Lung (tissue), 11 donors: ENCODE measurements at regions not wholly inside any gene's neighbourhood (a gene's known extent, or its start where the extent isn't known, plus 50 kb on each side); places are given as distances from the start of the nearest gene placed in this dataset.

Experiments
- ATAC-seq: fragments of 200-7000 bp; cut with Tn5 transposase; one replicate; pipeline ENCODE4 v1.9.1; 2020; ENCODE audit warnings: moderate number of reproducible peaks; ENCODE audit not compliant: insufficient read depth, low FRiP score
- DNase-seq, 3 donors: peaks; one replicate each; pipeline ENCODE4 v3.0.0-alpha.2; 2013 to 2017
- H3K27ac ChIP-seq, 2 donors: one replicate each; pipeline ENCODE4 v1.5.1; 2013; ENCODE audit warnings: mild to moderate bottlenecking in 2 of 2, moderate library complexity in 2 of 2, control low read depth in 1 of 2, inconsistent platforms in 1 of 2, low read depth in 1 of 2, low read length in 1 of 2
- H3K27me3 ChIP-seq, 3 donors: one replicate each; pipeline ENCODE4 v1.5.1; 2013; ENCODE audit warnings: low read length in 2 of 3; ENCODE audit not compliant: control insufficient read depth in 3 of 3, insufficient read depth in 3 of 3
- H3K36me3 ChIP-seq, 4 donors: one replicate each; pipeline ENCODE4 v1.5.1; 2013; ENCODE audit warnings: low read length in 4 of 4, mild to moderate bottlenecking in 1 of 4, moderate library complexity in 1 of 4; ENCODE audit not compliant: control insufficient read depth in 4 of 4, insufficient read depth in 4 of 4
- H3K4me1 ChIP-seq, 5 donors: one replicate each; pipeline ENCODE4 v1.5.1; 2013; ENCODE audit warnings: low read length in 5 of 5, mild to moderate bottlenecking in 2 of 5, moderate library complexity in 1 of 5; ENCODE audit not compliant: control insufficient read depth in 5 of 5, insufficient read depth in 5 of 5
- H3K4me3 ChIP-seq: one replicate; pipeline ENCODE4 v1.5.1; 2013; ENCODE audit warnings: mild to moderate bottlenecking, control low read depth, moderate library complexity
- H3K9ac ChIP-seq, 2 donors: one replicate each; pipeline ENCODE4 v1.5.1; 2013; ENCODE audit warnings: low read length in 2 of 2, control low read depth in 1 of 2; ENCODE audit not compliant: insufficient read depth in 1 of 2
- H3K9me3 ChIP-seq, 4 donors: one replicate each; pipeline ENCODE4 v1.5.1; 2013; ENCODE audit warnings: low read length in 3 of 4, mild to moderate bottlenecking in 1 of 4, moderate library complexity in 1 of 4; ENCODE audit not compliant: control insufficient read depth in 4 of 4, insufficient read depth in 3 of 4
- CTCF ChIP-seq: IDR thresholded peaks from 2 replicates; pipeline ENCODE4 v1.5.1; 2012; ENCODE audit warnings: mild to moderate bottlenecking; ENCODE audit errors: control extremely low read depth, extremely low read depth
- WGBS, 2 donors: extraction: QIAGEN DNeasy Blood & Tissue Kit; methylation state at CpG; one replicate each; pipeline ENCODE4 v1.1.7; 2013; 5-methylcytosine and 5-hydroxymethylcytosine counted together
- donor health status: control.
- donor health status: control.
- donor health status: Bipolar disorder and iron deficiency.
- donor health status: healthy.
- donor health status: DM: yes; HTN: yes; CAD: no.

GRCh38 chr5:62720031-62720441 lies 141.4 kb downstream of the LRRC70 start:
- WGBS, 2 donors = 18 to 30% methylated on average over 7 of the region's 7 CpGs
- H3K27ac ChIP-seq = no peak overlapping the region
- no peak for ATAC-seq
- H3K27me3 ChIP-seq = no peaks in the 10 kb centered on the region
- DNase-seq = peak; percentile 39 to 76 (median 49)
- H3K36me3 ChIP-seq = no peaks in the 10 kb centered on the region
- H3K9ac ChIP-seq = no peak overlapping the region
- no peak for TF ChIP-seq CTCF
- H3K4me3 ChIP-seq = no peak overlapping the region
- H3K4me1 ChIP-seq = peaks cover 0 to 12% (median 4%) of the 10 kb centered on the region in 5 donors
- H3K9me3 ChIP-seq = no peaks in the 10 kb centered on the region

GRCh38 chr5:62719061-62719720 lies 140.6 kb downstream of the LRRC70 start:
- Histone ChIP-seq H3K27me3 (no peaks in the 10 kb centered on the region), H3K9ac (no peak overlapping the region), H3K27ac (no peak overlapping the region), H3K9me3 (no peaks in the 10 kb centered on the region), H3K4me1 (peaks cover 0 to 18% (median 6%) of the 10 kb centered on the region in 5 donors), H3K36me3 (no peaks in the 10 kb centered on the region), H3K4me3 (no peak overlapping the region)
- TF ChIP-seq CTCF = no peak
- 80 to 86% methylated on average over 9 of the region's 9 CpGs for WGBS, 2 donors
- DNase-seq = no peak
- ATAC-seq = no peak

GRCh38 chr5:62718324-62718723 lies 139.7 kb downstream of the LRRC70 start:
- WGBS, 2 donors = 85 to 87% methylated on average over 2 of the region's 2 CpGs
- TF ChIP-seq CTCF = no peak
- Histone ChIP-seq H3K4me3 (no peak overlapping the region), H3K9ac (no peak overlapping the region), H3K27me3 (no peaks in the 10 kb centered on the region), H3K9me3 (no peaks in the 10 kb centered on the region), H3K27ac (no peak overlapping the region), H3K4me1 (peaks cover 0 to 20% (median 6%) of the 10 kb centered on the region in 5 donors), H3K36me3 (no peaks in the 10 kb centered on the region)
- ATAC-seq (no peak), DNase-seq (no peak)
